ENCODE measurements at regions not wholly inside any gene's neighbourhood (a gene's known extent, or its start where the extent isn't known, plus 50 kb on each side); places are given as distances from the start of the nearest gene placed in this dataset.

DNA sequence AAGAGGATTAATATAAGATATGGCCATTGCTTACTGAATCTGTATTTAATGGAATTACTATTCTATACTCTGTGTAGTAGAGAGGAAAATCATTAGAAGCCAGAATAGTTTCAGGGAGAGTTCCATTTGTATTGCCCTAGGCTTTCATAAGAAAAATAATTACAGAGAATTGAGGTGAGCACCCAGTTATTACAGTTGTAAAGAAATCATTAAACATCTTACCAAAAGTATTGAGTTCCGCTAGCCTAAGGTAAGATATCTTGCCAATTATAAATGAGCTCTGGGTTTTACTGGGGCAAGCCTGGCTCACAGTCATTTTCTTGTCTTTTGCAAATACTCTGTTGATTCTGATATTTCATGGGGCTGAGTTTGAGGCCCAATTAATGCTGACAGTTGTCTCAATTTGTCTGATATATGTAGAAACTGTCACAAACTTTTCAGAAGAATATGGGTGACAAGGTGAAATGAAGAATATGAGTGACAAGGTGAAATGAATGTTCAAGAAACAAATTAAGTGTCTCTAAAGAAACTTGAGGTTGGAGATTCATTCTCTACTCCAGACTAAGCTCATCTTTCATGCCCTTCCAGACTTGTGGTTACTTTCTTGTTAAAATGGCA, 127.8 kb downstream of the PTGER3 start:
- Histone ChIP-seq H3K23ac (ENCODE audit: insufficient read length) (no peak overlapping the region), H3K18ac (ENCODE audit: extremely low read depth, low read length) (no peak overlapping the region), H4K91ac (replicated peaks; ENCODE audit: insufficient read length, low read length) (no peak overlapping the region), H2BK12ac (ENCODE audit: low read depth, low read length) (no peak overlapping the region), H4K5ac (ENCODE audit: insufficient read length, low read depth, low read length) (no peak overlapping the region), H3K9ac (replicated peaks in 1 of 4; ENCODE audit: extremely low read depth in 1 of 4, low read depth in 3 of 4, low read length in 3 of 4) (no peak overlapping the region), H3K27ac (ENCODE audit: low read depth, low read length) (no peak overlapping the region), H2BK15ac (ENCODE audit: low read length) (no peak overlapping the region), H2BK5ac (ENCODE audit: low read depth, low read length) (no peak overlapping the region), H2AFZ (ENCODE audit: low read length) (no peak overlapping the region), H3K36me3 (ENCODE audit: control insufficient read depth in 2 of 4, insufficient read depth in 4 of 4, low read length in 3 of 4) (no peaks in the 10 kb centered on the region), H3K4ac (replicated peaks; ENCODE audit: insufficient read length, low read depth, low read length) (no peak overlapping the region), H2AK5ac (ENCODE audit: low read depth, low read length) (no peak overlapping the region), H3K23me2 (ENCODE audit: low read depth, low read length) (no peaks in the 10 kb centered on the region), H3K14ac (ENCODE audit: insufficient read length) (no peak overlapping the region), H3K4me1 (replicated peaks in 1 of 4; ENCODE audit: control insufficient read depth in 3 of 4, insufficient read depth in 4 of 4, low read length in 3 of 4) (no peaks in the 10 kb centered on the region), H4K8ac (ENCODE audit: extremely low read depth, insufficient read depth, low read length) (no peak overlapping the region), H3K79me2 (ENCODE audit: control insufficient read depth in 1 of 2, insufficient read depth in 2 of 2, low read length in 2 of 2) (no peaks in the 10 kb centered on the region), H4K20me1 (replicated peaks in 1 of 2; ENCODE audit: control insufficient read depth in 1 of 2, insufficient read depth in 2 of 2, low read length in 2 of 2) (no peaks in the 10 kb centered on the region), H2BK20ac (ENCODE audit: low read length) (no peak overlapping the region), H3K4me3 (ENCODE audit: extremely low read depth in 1 of 4, insufficient read depth in 2 of 4, low read depth in 3 of 4, low read length in 4 of 4) (no peak overlapping the region), H3K27me3 (replicated peaks in 1 of 4; ENCODE audit: control insufficient read depth in 3 of 4, extremely low read depth in 1 of 4, insufficient read depth in 3 of 4, low read length in 3 of 4) (peaks cover 0 to 1% (median 0%) of the 10 kb centered on the region in 4 experiments; a peak in 1 of 7 replicates), H2BK120ac (replicated peaks; ENCODE audit: low read depth, low read length) (no peak overlapping the region), H3K4me2 (ENCODE audit: insufficient read depth in 1 of 2, low read depth in 2 of 2, low read length in 2 of 2) (no peak overlapping the region), H3K79me1 (ENCODE audit: low read depth, low read length) (no peaks in the 10 kb centered on the region), H3K9me3 (ENCODE audit: insufficient read depth in 2 of 2, low read depth in 1 of 2, low read length in 1 of 2) (peaks cover 18 to 21% of the 10 kb centered on the region in 2 experiments), H3K56ac (replicated peaks; ENCODE audit: insufficient read length, low read depth, low read length) (no peak overlapping the region)
- TF ChIP-seq TBP (IDR thresholded peaks at IDR 0.05; ENCODE audit: low read depth, low read length) (no peak), TCF12 (IDR thresholded peaks at IDR 0.05; ENCODE audit: low read depth, low read length) (no peak), GABPA (IDR thresholded peaks at IDR 0.05; ENCODE audit: borderline replicate concordance, insufficient read depth, low read length) (no peak), SIRT6 (IDR thresholded peaks at IDR 0.05; ENCODE audit: low read length) (no peak), RNF2 (IDR thresholded peaks at IDR 0.05; ENCODE audit: borderline replicate concordance, low read depth, low read length, missing control alignments, poor library complexity, severe bottlenecking) (no peak), SP4 (IDR thresholded peaks at IDR 0.05; ENCODE audit: low read length) (no peak), MAFK (IDR thresholded peaks at IDR 0.05; ENCODE audit: low read depth, low read length) (no peak), MAX (IDR thresholded peaks at IDR 0.05) (no peak), POLR2A (IDR thresholded peaks at IDR 0.05; ENCODE audit: control extremely low read depth in 1 of 2, low read depth in 2 of 2, low read length in 2 of 2) (no peak)
- ChIA-PET CTCF (ENCODE audit: partially characterized antibody) (interaction anchor here (1.1 kb wide), 1 partner anchor 9 kb away, joined by 4 read pairs; no protein-coding TSS in a partner anchor), POLR2A (ENCODE audit: partially characterized antibody) (no interaction called here)
- no peak for FAIRE-seq
- no peak for DNase-seq (ENCODE audit: low read depth in 1 of 2, low spot score in 2 of 2)
- WGBS, 2 experiments (ENCODE audit: extremely low coverage in 1 of 2, insufficient coverage in 1 of 2, insufficient read length in 1 of 2, insufficient replicate concordance in 2 of 2, low coverage in 1 of 2, low lambda C conversion rate in 2 of 2, missing lambda C conversion rate in 1 of 2), result 100% methylated on average over 1 of the region's 1 CpG; no CpG with 5 or more reads in 1 of the 2 experiments
